ENCODE measurements at regions not wholly inside any gene's neighbourhood (a gene's known extent, or its start where the extent isn't known, plus 50 kb on each side); places are given as distances from the start of the nearest gene placed in this dataset.

GRCh38 chr1:5513179-5513578 lies 479.0 kb downstream of the NPHP4 start:
- TF ChIP-seq POLR2AphosphoS5 (IDR thresholded peaks at IDR 0.05; ENCODE audit: low read depth, low read length) (no peak), REST (IDR thresholded peaks at IDR 0.05; ENCODE audit: insufficient read depth in 1 of 2, low read depth in 2 of 2, low read length in 2 of 2) (no peak), SIN3A (IDR thresholded peaks at IDR 0.05; ENCODE audit: borderline replicate concordance, insufficient read depth, low read length) (no peak), FOXP2 (optimal IDR thresholded peaks at IDR 0.05; ENCODE audit: borderline replicate concordance, extremely low read depth, extremely low read length, insufficient read depth) (no peak)

All from PFSK-1 (cell line).